Sciatic nerve (tissue), 2 donors: ENCODE measurements at regions not wholly inside any gene's neighbourhood (a gene's known extent, or its start where the extent isn't known, plus 50 kb on each side); places are given as distances from the start of the nearest gene placed in this dataset.

ENCODE experiments used
- ATAC-seq: fragments of 200-7000 bp; cut with Tn5 transposase; one replicate; pipeline ENCODE4 v1.9.1; 2020; ENCODE audit warnings: mild to moderate bottlenecking, moderate library complexity
- DNase-seq: peaks from one replicate; pipeline ENCODE4 v3.0.0-alpha.2; 2020; ENCODE audit warnings: low spot score
- intact Hi-C: fragments of 100-400 bp; cut with DNase I; formaldehyde crosslinking; loops from one replicate; pipeline ENCODE4 v1.14.2; 2022
- donor health status: DM: no; HTN: no; CAD: no.
- donor health status: DM: no; HTN: no; CAD: no.

GRCh38 chr1:177471244-177471643, 300.5 kb downstream of the BRINP2 start:
- intact Hi-C loops: no loop called here

GRCh38 chr1:177469519-177469918, 298.8 kb downstream of the BRINP2 start:
- DNase-seq (no peak), ATAC-seq (no peak)
- intact Hi-C loops: no loop called here

More at GRCh38 chr1:177471244-177471643, 300.5 kb downstream of the BRINP2 start:
- DNase-seq (no peak), ATAC-seq (no peak)

- DNase-seq: no peak
- ATAC-seq: no peak
- intact Hi-C loops: no loop called here
Measured at GRCh38 chr1:177466286-177466685, 295.5 kb downstream of the BRINP2 start.

GRCh38 chr1:177464686-177465085, 293.9 kb downstream of the BRINP2 start:
- ATAC-seq: no peak
- intact Hi-C loops: no loop called here
- no peak for DNase-seq

- ATAC-seq: no peak
- intact Hi-C loops: no loop called here
- DNase-seq: no peak
Measured at GRCh38 chr1:177451191-177451590, 280.4 kb downstream of the BRINP2 start.

GRCh38 chr1:177448652-177449357, 278.0 kb downstream of the BRINP2 start:
- ATAC-seq (no peak), DNase-seq (no peak)
- intact Hi-C loops: no loop called here

- no peak for DNase-seq
- intact Hi-C loops: no loop called here
- no peak for ATAC-seq
Measured at GRCh38 chr1:177448036-177448615, 277.4 kb downstream of the BRINP2 start.

- intact Hi-C loops: no loop called here
- no peak for DNase-seq
- ATAC-seq: no peak
Measured at GRCh38 chr1:177444997-177445746, 274.4 kb downstream of the BRINP2 start.

GRCh38 chr1:177443003-177443402, 272.2 kb downstream of the BRINP2 start:
- ATAC-seq (no peak), DNase-seq (no peak)
- intact Hi-C loops: no loop called here

- ATAC-seq: no peak
- no peak for DNase-seq
Measured at GRCh38 chr1:177442584-177442983, 271.8 kb downstream of the BRINP2 start.

GRCh38 chr1:177441281-177441680, 270.5 kb downstream of the BRINP2 start:
- ATAC-seq: no peak
- DNase-seq: no peak
- intact Hi-C loops: no loop called here

More at GRCh38 chr1:177442584-177442983, 271.8 kb downstream of the BRINP2 start:
- intact Hi-C loops: no loop called here

- no peak for ATAC-seq
- intact Hi-C loops: no loop called here
- DNase-seq: no peak
Measured at GRCh38 chr1:177440821-177441220, 270.1 kb downstream of the BRINP2 start.

GRCh38 chr1:177439301-177439700, 268.5 kb downstream of the BRINP2 start:
- intact Hi-C loops: no loop called here
- DNase-seq: no peak
- ATAC-seq: no peak

GRCh38 chr1:177435364-177435763, 264.6 kb downstream of the BRINP2 start:
- no peak for DNase-seq
- ATAC-seq: no peak
- intact Hi-C loops: no loop called here

- intact Hi-C loops: no loop called here
- no peak for DNase-seq
- no peak for ATAC-seq
Measured at GRCh38 chr1:177432897-177433296, 262.1 kb downstream of the BRINP2 start.

- ATAC-seq (no peak), DNase-seq (no peak)
- intact Hi-C loops: no loop called here
Measured at GRCh38 chr1:177431123-177431522, 260.4 kb downstream of the BRINP2 start.

GRCh38 chr1:177429234-177429633, 258.5 kb downstream of the BRINP2 start:
- DNase-seq: no peak
- ATAC-seq: no peak
- intact Hi-C loops: no loop called here

- DNase-seq: no peak
- intact Hi-C loops: no loop called here
- ATAC-seq: no peak
Measured at GRCh38 chr1:177427811-177428210, 257.1 kb downstream of the BRINP2 start.

- intact Hi-C loops: no loop called here
- no peak for ATAC-seq
- no peak for DNase-seq
Measured at GRCh38 chr1:177426497-177426896, 255.7 kb downstream of the BRINP2 start.

GRCh38 chr1:177425199-177425598, 254.4 kb downstream of the BRINP2 start:
- no peak for DNase-seq
- no peak for ATAC-seq
- intact Hi-C loops: no loop called here
